GM23248 (cell line): ENCODE measurements at regions not wholly inside any gene's neighbourhood (a gene's known extent, or its start where the extent isn't known, plus 50 kb on each side); places are given as distances from the start of the nearest gene placed in this dataset.

ENCODE experiments used
- EZH2 ChIP-seq: fragments of 200-600 bp; sonication (generic); IDR thresholded peaks from 2 replicates; pipeline ENCODE4 v1.6.1; 2018; ENCODE audit warnings: antibody characterized with exemption, mild to moderate bottlenecking; ENCODE audit not compliant: insufficient read depth, poor library complexity, severe bottlenecking
- EZH2phosphoT487 ChIP-seq: fragments of 200-600 bp; sonication (generic); IDR thresholded peaks from 2 replicates; pipeline ENCODE4 v1.6.1; 2018; ENCODE audit warnings: antibody characterized with exemption, moderate library complexity, mild to moderate bottlenecking, low read depth; ENCODE audit not compliant: insufficient read depth

GRCh38 chr2:45289997-45290709 lies 280.9 kb upstream of the SIX2 start:
- TF ChIP-seq EZH2 (no peak), EZH2phosphoT487 (no peak)
